A673 (cell line): ENCODE measurements at regions not wholly inside any gene's neighbourhood (a gene's known extent, or its start where the extent isn't known, plus 50 kb on each side); places are given as distances from the start of the nearest gene placed in this dataset.
A peak's percentile ranks its signal among the peaks of the same experiment; 100 is the strongest.

ENCODE experiments used
- BruUV-seq: library from RNA; stranded (reverse); fragments of 400-500 nt; replicated peaks from 2 replicates; lab custom pipeline; 2021; lab: Mats Ljungman, UMichigan
- CTCF ChIA-PET: fragments of 300-600 bp; sonication (Branson Sonifier 250); formaldehyde crosslinking; loops from one replicate; lab custom pipeline; 2022; ENCODE audit warnings: antibody characterized with exemption; lab: Charles Lee
- POLR2A ChIA-PET: fragments of 300-600 bp; sonication (Branson Sonifier 250); formaldehyde crosslinking; loops from one replicate; lab custom pipeline; 2022; ENCODE audit warnings: antibody characterized with exemption; ENCODE audit not compliant: low non-redundant PET; lab: Charles Lee
- DNase-seq: peaks from one replicate; pipeline ENCODE4 v3.0.0-alpha.2; 2015; ENCODE audit warnings: low spot score
- H3K27ac ChIP-seq: fragments of 200-600 bp; sonication (generic); 2 replicates; pipeline ENCODE4 v1.5.1; 2016; ENCODE audit warnings: mixed run types, low read depth, mild to moderate bottlenecking, mixed read lengths, antibody characterized with exemption, low read length; ENCODE audit not compliant: poor library complexity, severe bottlenecking
- H3K27me3 ChIP-seq: fragments of 200-600 bp; sonication (generic); replicated peaks from 2 replicates; pipeline ENCODE4 v1.6.1; 2017; ENCODE audit warnings: mixed run types, low read depth, mild to moderate bottlenecking, mixed read lengths, antibody characterized with exemption, low read length; ENCODE audit not compliant: insufficient read depth, poor library complexity
- H3K36me3 ChIP-seq: fragments of 200-600 bp; sonication (generic); 2 replicates; pipeline ENCODE4 v1.6.1; 2016; ENCODE audit warnings: mixed run types, mild to moderate bottlenecking, mixed read lengths, antibody characterized with exemption, low read length; ENCODE audit not compliant: insufficient read depth, poor library complexity, severe bottlenecking
- H3K4me1 ChIP-seq: fragments of 200-600 bp; sonication (generic); 2 replicates; pipeline ENCODE4 v1.6.1; 2017; ENCODE audit warnings: mixed run types, mild to moderate bottlenecking, mixed read lengths, antibody characterized with exemption, low read length; ENCODE audit not compliant: insufficient read depth, poor library complexity, severe bottlenecking
- H3K4me3 ChIP-seq: fragments of 200-600 bp; sonication (generic); 2 replicates; pipeline ENCODE4 v1.5.1; 2016; ENCODE audit warnings: low read depth, mixed run types, mild to moderate bottlenecking, mixed read lengths, low read length; ENCODE audit not compliant: poor library complexity, severe bottlenecking
- H3K9me3 ChIP-seq: fragments of 200-600 bp; sonication (generic); 2 replicates; pipeline ENCODE4 v1.6.1; 2016; ENCODE audit warnings: mixed run types, low read depth, mild to moderate bottlenecking, mixed read lengths, antibody characterized with exemption, low read length; ENCODE audit not compliant: poor library complexity, severe bottlenecking
- CTCF ChIP-seq: fragments of 300-800, 200-600 bp; sonication (generic); conservative IDR thresholded peaks from 2 replicates; pipeline ENCODE4 v1.5.1; 2017; ENCODE audit warnings: low read depth, mild to moderate bottlenecking, antibody characterized with exemption, low read length, moderate library complexity, mixed read lengths
- EZH2 ChIP-seq: fragments of 200-600 bp; sonication (generic); IDR thresholded peaks from 2 replicates; pipeline ENCODE4 v1.6.1; 2017; ENCODE audit warnings: borderline replicate concordance, low read depth, mild to moderate bottlenecking, mixed read lengths, antibody characterized with exemption, low read length; ENCODE audit not compliant: poor library complexity, severe bottlenecking
- intact Hi-C: fragments of 100-400 bp; cut with micrococcal nuclease; formaldehyde crosslinking; loops from one replicate; pipeline ENCODE4 v1.10.0; 2022; ENCODE audit not compliant: unreplicated experiment

GRCh38 chr2:67095121-67095520 is 302.0 kb upstream of the ETAA1 start:
- peak; percentile 2 for DNase-seq
- BruUV-seq: no TSS peak
- Histone ChIP-seq H3K9me3 (no peaks in the 10 kb centered on the region), H3K4me3 (no peak overlapping the region), H3K27ac (no peak overlapping the region), H3K36me3 (no peaks in the 10 kb centered on the region), H3K4me1 (no peaks in the 10 kb centered on the region), H3K27me3 (no peaks in the 10 kb centered on the region)
- CTCF ChIA-PET: no interaction called here
- no peak for TF ChIP-seq CTCF
- TF ChIP-seq EZH2: no peak
- intact Hi-C loops: no loop called here
- POLR2A ChIA-PET: no interaction called here

GRCh38 chr2:67096886-67097285 is 300.2 kb upstream of the ETAA1 start:
- Histone ChIP-seq H3K36me3 (no peaks in the 10 kb centered on the region), H3K27me3 (no peaks in the 10 kb centered on the region), H3K4me1 (no peaks in the 10 kb centered on the region), H3K27ac (no peak overlapping the region), H3K9me3 (no peaks in the 10 kb centered on the region), H3K4me3 (no peak overlapping the region)
- intact Hi-C loops: no loop called here
- CTCF ChIA-PET: no interaction called here
- TF ChIP-seq CTCF (no peak), EZH2 (no peak)
- POLR2A ChIA-PET: no interaction called here
- DNase-seq: no peak
- no TSS peak for BruUV-seq

- no TSS peak for BruUV-seq
- Histone ChIP-seq H3K27me3 (no peaks in the 10 kb centered on the region), H3K4me1 (no peaks in the 10 kb centered on the region), H3K36me3 (no peaks in the 10 kb centered on the region), H3K27ac (no peak overlapping the region), H3K9me3 (peaks cover 27% of the 10 kb centered on the region), H3K4me3 (no peak overlapping the region)
- POLR2A ChIA-PET: no interaction called here
- no peak for DNase-seq
- intact Hi-C loops: no loop called here
- CTCF ChIA-PET: no interaction called here
- TF ChIP-seq EZH2 (no peak), CTCF (no peak)
Measured at GRCh38 chr2:67103157-67103556, 294.0 kb upstream of the ETAA1 start.
